Adipocyte (in vitro differentiated cells): ENCODE measurements at regions not wholly inside any gene's neighbourhood (a gene's known extent, or its start where the extent isn't known, plus 50 kb on each side); places are given as distances from the start of the nearest gene placed in this dataset.

Source experiments
- DNase-seq: peaks from one replicate; pipeline ENCODE4 v3.0.0-alpha.2; 2015; ENCODE audit warnings: low read depth
- H3K27me3 ChIP-seq: replicated peaks from 2 replicates; pipeline ENCODE4 v1.7.0; 2013; ENCODE audit warnings: mild to moderate bottlenecking, low read length, moderate library complexity; ENCODE audit not compliant: control insufficient read depth, insufficient read depth
- H3K36me3 ChIP-seq: 2 replicates; pipeline ENCODE4 v1.7.0; 2013; ENCODE audit warnings: low read length, mild to moderate bottlenecking, moderate library complexity; ENCODE audit not compliant: control insufficient read depth, insufficient read depth, severe bottlenecking
- H3K4me1 ChIP-seq: 2 replicates; pipeline ENCODE4 v1.7.0; 2013; ENCODE audit warnings: mild to moderate bottlenecking, low read length, moderate library complexity; ENCODE audit not compliant: control insufficient read depth, insufficient read depth
- H3K4me3 ChIP-seq: 2 replicates; pipeline ENCODE4 v1.7.0; 2013; ENCODE audit warnings: mild to moderate bottlenecking, low read length, moderate library complexity
- H3K9ac ChIP-seq: 2 replicates; pipeline ENCODE4 v1.7.0; 2013; ENCODE audit warnings: mild to moderate bottlenecking, low read length, moderate library complexity
- H3K9me3 ChIP-seq: 2 replicates; pipeline ENCODE4 v1.7.0; 2013; ENCODE audit warnings: mild to moderate bottlenecking, low read length, moderate library complexity; ENCODE audit not compliant: control insufficient read depth

DNA sequence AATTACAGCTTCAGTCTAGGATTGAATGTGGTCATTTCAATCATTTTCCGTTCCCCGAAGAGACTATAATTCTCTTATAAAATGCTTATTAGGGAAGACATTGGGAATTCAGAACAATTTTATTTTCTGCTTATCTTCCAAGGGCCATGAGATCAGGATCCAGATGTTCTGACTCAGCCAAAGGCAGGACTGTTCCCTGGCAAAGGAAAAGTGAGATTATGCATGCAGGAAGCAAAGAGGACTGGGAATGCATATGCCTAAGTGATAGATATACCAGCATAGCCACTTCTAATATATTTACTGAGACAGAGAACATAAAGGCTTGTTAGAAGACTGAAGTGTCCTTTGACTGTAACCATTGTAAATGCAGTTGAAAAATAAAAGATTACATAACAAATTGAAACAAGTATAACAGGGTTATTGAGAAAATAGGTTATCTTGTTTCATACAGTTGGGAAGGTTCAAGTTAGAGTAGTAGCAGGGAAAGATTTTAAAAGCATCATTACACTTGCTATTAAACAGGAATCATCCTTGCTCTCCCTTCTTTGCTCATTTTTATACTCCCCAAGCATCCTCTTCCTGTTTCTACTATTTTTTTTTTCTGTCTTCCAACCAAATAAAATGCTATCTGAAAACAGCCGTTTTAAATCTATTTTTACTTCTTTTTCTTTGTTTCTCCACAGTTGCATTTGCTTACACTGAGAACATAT lies 439.6 kb upstream of the ADAMTS5 start:
- peak; percentile 49 for DNase-seq
- H3K9me3 ChIP-seq = no peaks in the 10 kb centered on the region

DNA sequence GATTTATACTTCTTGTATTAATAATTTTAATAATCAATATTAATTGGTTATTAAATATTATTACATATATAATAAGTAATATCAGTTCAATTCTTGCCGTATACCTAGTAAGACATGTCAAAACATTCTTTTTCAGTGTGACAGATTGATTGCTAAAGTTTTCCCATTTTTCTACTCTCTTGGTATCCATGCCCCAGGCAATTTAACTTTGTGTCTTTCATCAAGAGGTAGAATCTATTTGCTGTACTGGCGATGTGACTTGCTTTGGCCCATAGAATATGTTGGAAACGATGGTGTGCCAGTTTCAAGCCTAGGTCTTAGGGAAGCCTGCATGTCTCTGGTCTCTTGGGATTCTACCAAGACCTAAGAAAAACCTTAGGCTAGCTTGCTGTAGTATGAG lies 436.1 kb upstream of the ADAMTS5 start:
- Histone ChIP-seq H3K27me3 (no peaks in the 10 kb centered on the region), H3K9ac (no peak overlapping the region), H3K36me3 (no peaks in the 10 kb centered on the region), H3K4me3 (no peak overlapping the region), H3K4me1 (peaks cover 20% of the 10 kb centered on the region), H3K9me3 (no peaks in the 10 kb centered on the region)
- DNase-seq = no peak

More for the DNA sequence above, 439.6 kb upstream of the ADAMTS5 start:
- peak overlapping the region; percentile 70 for H3K9ac ChIP-seq
- peak overlapping the region; percentile 6 for H3K4me3 ChIP-seq
- peaks cover 26% of the 10 kb centered on the region for H3K4me1 ChIP-seq
- H3K27me3 ChIP-seq = no peaks in the 10 kb centered on the region
- H3K36me3 ChIP-seq = no peaks in the 10 kb centered on the region

DNA sequence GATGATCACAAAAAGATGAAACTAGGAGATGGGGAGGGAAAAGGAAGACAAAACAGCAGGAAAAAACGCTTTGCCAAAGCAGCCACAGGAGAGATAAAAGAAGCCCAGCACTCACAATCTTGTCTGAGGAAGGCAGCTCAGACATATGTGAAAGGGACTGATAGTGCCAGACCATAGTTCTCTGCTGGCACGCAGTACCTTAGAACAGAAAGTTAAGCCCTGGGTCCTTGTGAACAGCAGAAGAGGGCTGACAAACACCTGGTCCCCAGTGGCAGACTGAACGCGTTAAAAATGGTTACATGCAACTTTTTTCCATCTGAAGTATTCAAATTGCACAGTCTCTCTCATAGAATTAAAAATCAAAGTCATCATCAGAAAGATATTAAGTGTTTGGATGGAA lies 433.2 kb upstream of the ADAMTS5 start:
- DNase-seq = no peak
- Histone ChIP-seq H3K4me3 (no peak overlapping the region), H3K9ac (no peak overlapping the region), H3K36me3 (no peaks in the 10 kb centered on the region), H3K4me1 (no peaks in the 10 kb centered on the region), H3K27me3 (no peaks in the 10 kb centered on the region), H3K9me3 (no peaks in the 10 kb centered on the region)

DNA sequence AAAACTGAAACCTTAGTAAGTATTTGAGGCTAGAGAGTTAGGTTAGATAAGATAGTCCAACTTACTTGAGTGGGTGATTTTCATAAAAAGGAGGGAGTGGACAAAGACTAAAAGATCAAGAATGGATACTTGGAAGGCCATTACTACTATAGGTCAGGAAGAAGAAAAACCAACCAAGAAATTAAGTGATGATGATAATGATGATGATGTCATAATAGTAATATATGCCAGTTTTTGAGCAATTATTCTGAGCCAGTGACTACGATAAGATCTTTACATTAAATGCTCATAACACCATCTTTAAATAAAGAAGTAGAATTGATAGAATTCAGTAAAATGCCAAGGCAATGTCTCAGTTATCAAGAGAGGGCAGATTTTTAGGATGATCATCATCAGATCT lies 430.7 kb upstream of the ADAMTS5 start:
- no peaks in the 10 kb centered on the region for H3K9me3 ChIP-seq
- H3K4me1 ChIP-seq = no peaks in the 10 kb centered on the region
- H3K27me3 ChIP-seq = no peaks in the 10 kb centered on the region
- no peak overlapping the region for H3K4me3 ChIP-seq
- H3K9ac ChIP-seq = no peak overlapping the region
- H3K36me3 ChIP-seq = no peaks in the 10 kb centered on the region
- no peak for DNase-seq

DNA sequence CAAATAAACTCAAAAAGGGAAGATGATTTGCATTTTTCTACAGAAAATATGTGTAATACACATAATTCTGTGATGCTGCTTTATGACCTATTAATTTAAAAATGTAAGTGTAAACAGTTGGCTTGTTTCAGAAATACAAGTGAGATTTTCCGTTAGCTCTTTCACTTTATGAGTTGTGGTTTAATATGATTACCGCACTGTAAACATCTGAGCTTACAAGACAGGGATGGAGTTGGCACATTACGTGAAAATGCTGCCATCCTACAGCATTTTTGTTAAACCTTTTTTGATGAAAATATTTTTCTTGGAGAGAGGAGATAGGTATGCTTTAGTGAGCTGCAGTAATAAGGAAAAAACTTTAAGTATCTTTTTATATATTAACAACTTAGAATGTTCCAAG lies 426.8 kb upstream of the ADAMTS5 start:
- Histone ChIP-seq H3K9ac (no peak overlapping the region), H3K4me3 (no peak overlapping the region), H3K9me3 (no peaks in the 10 kb centered on the region), H3K4me1 (no peaks in the 10 kb centered on the region), H3K36me3 (no peaks in the 10 kb centered on the region), H3K27me3 (no peaks in the 10 kb centered on the region)
- no peak for DNase-seq

DNA sequence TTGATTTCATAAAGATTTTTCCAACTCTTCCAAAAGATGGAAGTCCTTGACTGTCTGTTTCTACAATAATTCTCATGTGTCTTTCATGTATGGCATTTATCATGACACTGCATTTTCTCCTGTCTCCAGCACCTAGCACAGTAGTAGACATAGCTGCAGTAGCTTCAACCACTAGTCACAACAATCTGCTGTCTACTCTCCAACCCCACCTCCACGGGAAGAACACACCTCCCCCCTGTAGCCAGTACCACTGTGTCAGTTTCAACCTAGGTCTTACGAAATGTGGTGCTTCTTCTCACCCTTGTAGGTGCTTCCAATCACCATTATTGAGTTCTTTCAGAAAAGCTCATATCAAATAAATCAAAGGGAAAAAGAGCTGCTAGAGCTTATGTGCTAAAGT lies 425.1 kb upstream of the ADAMTS5 start:
- Histone ChIP-seq H3K4me3 (no peak overlapping the region), H3K27me3 (no peaks in the 10 kb centered on the region), H3K9me3 (no peaks in the 10 kb centered on the region)

DNA sequence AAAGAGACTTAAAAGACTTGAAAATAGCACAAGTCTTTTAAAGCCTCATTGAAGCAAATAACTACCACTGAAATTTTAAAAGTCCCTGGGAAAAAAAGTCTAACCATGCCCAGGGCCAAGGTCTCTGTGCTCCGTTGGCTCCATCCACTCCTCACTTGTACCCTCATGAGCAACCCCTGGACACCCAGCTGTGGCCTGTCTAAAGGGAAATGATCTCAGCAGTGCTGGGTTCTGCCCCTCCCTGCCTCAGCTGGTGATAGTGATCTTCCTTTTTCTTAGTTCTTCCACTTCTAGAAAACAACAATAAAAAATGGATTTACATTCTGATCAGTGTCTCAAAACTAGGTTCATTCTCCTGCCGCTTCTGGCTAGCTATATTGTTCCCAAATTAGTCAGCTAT lies 423.5 kb upstream of the ADAMTS5 start:
- Histone ChIP-seq H3K36me3 (no peaks in the 10 kb centered on the region), H3K9ac (no peak overlapping the region), H3K27me3 (no peaks in the 10 kb centered on the region), H3K9me3 (no peaks in the 10 kb centered on the region), H3K4me3 (no peak overlapping the region), H3K4me1 (no peaks in the 10 kb centered on the region)
- no peak for DNase-seq

More for the DNA sequence above, 425.1 kb upstream of the ADAMTS5 start:
- no peak for DNase-seq
- H3K9ac ChIP-seq = no peak overlapping the region
- H3K4me1 ChIP-seq = no peaks in the 10 kb centered on the region
- no peaks in the 10 kb centered on the region for H3K36me3 ChIP-seq

DNA sequence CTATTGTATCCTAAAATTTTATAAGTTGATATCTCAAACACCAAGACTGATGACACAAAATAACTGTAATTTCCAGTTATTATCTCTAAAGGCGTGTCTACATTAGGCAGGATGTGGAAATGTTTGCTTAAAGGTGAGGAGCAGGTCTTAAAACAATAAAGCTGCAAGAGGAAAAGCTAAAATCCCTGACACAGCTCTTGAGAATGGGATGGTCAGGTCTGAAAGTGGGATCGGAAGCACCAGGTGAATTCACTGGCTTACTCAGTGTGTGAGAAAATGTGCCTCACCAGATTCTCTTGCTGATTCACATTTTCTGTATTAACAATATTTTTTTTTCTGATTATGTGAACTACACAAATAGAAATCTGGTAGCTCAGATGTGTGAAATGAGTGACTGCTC lies 421.9 kb upstream of the ADAMTS5 start:
- H3K9me3 ChIP-seq = peaks cover 7% of the 10 kb centered on the region
- H3K36me3 ChIP-seq = no peaks in the 10 kb centered on the region
- H3K4me1 ChIP-seq = no peaks in the 10 kb centered on the region
- no peak for DNase-seq
- H3K27me3 ChIP-seq = no peaks in the 10 kb centered on the region
- H3K4me3 ChIP-seq = no peak overlapping the region
- no peak overlapping the region for H3K9ac ChIP-seq

DNA sequence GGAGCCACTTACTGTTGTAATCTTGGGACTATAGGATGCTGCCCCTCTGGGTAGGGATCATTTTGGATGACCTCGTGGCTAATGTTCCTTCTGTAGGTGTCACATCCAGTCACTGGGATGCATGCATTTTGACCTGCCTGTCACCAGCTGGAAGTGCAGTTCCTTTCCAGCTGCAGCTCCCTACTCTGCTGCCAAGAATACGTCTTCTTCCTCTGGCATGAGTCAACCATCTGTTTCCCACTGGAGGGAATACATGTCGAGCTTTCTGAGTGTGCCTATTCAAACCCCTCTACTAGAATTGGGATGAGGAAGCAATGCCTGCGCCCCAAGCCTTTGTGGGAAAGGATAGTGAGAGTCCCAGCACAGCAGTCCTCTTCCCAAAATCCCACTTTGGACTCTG lies 415.5 kb upstream of the ADAMTS5 start:
- Histone ChIP-seq H3K4me1 (peaks cover 22% of the 10 kb centered on the region), H3K36me3 (no peaks in the 10 kb centered on the region), H3K4me3 (no peak overlapping the region), H3K9me3 (peaks cover 7% of the 10 kb centered on the region), H3K27me3 (no peaks in the 10 kb centered on the region), H3K9ac (no peak overlapping the region)
- DNase-seq = no peak

DNA sequence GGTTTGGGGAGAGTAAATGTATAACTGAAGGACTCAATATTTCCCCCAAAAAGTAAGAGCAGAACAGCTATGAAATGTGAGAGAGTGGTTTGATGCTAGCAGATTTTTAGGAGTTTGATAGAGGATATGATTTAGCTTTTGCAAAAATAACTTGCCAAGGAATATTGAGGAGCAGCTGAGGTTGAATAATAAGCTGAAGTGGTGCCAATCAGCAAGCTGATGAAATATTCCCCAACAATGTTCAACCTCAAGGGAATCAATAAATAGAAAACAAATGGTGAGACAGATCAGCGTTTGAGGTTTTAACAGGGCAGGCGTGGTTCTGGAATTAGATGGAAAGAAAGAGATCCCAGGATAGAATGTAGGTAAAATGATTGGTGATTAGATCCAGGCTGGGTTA lies 413.4 kb upstream of the ADAMTS5 start:
- Histone ChIP-seq H3K27me3 (no peaks in the 10 kb centered on the region), H3K36me3 (no peaks in the 10 kb centered on the region), H3K9me3 (peaks cover 7% of the 10 kb centered on the region), H3K9ac (peak overlapping the region; percentile 63), H3K4me3 (no peak overlapping the region), H3K4me1 (peaks cover 22% of the 10 kb centered on the region)
- no peak for DNase-seq

DNA sequence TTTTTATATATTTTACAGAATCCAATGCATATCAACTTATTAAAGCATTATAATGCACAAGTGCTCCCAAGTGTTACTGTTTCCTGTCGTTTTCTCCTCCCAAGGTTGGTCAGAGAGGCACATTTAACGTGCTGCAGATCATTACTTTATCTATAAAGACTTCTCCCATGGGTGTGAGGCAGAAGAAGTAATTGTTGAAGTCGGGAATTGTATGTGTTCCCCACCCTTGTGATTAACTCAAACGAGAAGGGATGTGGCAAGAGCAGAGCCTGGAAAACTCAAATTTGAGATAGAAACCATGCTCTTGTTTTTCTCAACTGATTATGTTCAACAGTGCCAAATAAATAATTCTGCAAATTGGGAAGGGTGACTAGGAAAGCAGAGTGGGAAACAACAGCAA lies 412.5 kb upstream of the ADAMTS5 start:
- H3K9me3 ChIP-seq = peaks cover 4% of the 10 kb centered on the region
- no peak for DNase-seq

DNA sequence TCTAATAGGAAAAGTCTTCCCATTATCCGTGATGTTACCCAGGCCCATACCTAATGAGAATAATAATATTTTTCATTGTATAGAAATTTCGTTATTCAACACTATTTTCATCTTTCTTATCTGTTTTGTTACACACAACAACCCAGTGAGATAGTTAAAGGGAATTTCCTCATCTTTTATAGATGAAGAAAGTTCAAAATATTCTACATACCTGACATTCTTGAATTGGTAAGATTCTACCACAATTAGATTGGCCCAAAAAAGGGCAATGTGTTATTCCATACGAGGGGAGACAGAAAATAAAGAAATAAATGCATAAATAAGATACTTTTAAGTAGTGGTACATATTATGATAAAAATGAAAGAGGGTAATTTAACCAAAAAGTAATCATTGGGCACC lies 405.5 kb upstream of the ADAMTS5 start:
- DNase-seq = no peak

More for the DNA sequence above, 412.5 kb upstream of the ADAMTS5 start:
- Histone ChIP-seq H3K4me1 (peaks cover 22% of the 10 kb centered on the region), H3K36me3 (no peaks in the 10 kb centered on the region), H3K27me3 (no peaks in the 10 kb centered on the region), H3K4me3 (peak overlapping the region; percentile 36), H3K9ac (peak overlapping the region; percentile 63)

More for the DNA sequence above, 405.5 kb upstream of the ADAMTS5 start:
- Histone ChIP-seq H3K4me1 (peaks cover 5% of the 10 kb centered on the region), H3K36me3 (no peaks in the 10 kb centered on the region), H3K4me3 (no peak overlapping the region), H3K9me3 (no peaks in the 10 kb centered on the region), H3K27me3 (no peaks in the 10 kb centered on the region), H3K9ac (no peak overlapping the region)
